HG03457 (cell line): ENCODE measurements at regions not wholly inside any gene's neighbourhood (a gene's known extent, or its start where the extent isn't known, plus 50 kb on each side); places are given as distances from the start of the nearest gene placed in this dataset.

Experiments
- ATAC-seq: cut with Tn5 transposase; IDR thresholded peaks from one replicate; pipeline ENCODE4 v1.9.1; 2021; ENCODE audit warnings: moderate number of reproducible peaks; ENCODE audit not compliant: unreplicated experiment

DNA sequence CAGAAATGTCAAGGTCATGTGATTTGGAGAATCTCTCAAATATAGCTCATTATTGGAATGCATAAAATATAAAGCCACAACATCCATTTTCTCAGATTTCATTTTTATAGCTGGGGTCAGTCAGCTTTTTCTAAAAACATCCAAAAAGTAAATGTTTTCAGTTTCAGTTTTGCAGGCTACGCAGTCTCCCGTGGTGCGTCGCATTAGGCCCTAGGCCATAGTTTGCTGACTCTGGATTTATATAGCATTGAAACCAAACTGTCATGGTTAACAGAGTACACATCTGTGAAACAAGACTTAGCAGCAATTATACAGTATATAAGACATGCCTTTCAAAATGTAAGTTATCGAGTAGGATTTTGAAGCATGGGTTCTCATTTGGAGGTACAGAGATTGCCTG is 140.0 kb downstream of the IRS2 start:
- no peak for ATAC-seq

DNA sequence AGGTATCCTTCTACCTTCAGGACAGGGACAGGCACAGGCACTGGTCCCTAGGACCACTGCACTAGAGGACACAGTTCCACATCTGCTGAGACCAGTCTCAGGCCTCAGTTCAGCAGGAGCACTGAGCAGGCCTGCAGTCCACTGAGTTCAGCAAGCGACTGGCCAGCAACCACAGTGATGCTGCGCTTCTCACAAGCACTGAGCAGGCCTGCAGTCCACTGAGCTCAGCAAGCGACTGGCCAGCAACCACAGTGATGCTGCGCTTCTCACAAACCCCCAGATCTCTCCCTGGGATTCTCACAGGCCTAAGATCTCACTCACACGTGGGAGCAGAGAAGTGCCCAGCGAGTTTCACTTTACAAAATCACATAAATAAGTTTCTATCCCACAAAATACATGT is 140.6 kb downstream of the IRS2 start:
- no peak for ATAC-seq

DNA sequence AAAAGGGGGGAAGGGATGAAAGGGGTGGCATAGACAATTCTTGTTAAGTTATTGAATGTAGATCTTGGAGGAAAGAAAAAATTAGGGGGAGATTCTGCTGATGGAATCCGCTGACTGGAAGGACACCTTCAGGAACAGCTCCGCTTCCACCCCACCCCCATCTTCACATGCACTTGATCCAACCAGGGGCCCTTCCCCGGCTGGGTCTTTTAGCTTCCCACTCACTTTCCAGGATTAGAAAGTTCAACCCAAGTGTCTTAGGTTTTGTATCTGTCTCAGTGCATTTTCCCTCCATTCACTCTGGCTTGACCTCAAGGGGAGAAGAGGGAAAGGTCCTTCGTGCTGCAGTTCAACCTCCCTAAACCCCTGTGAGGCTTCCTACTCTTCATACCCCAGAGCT is 141.4 kb downstream of the IRS2 start:
- no peak for ATAC-seq

DNA sequence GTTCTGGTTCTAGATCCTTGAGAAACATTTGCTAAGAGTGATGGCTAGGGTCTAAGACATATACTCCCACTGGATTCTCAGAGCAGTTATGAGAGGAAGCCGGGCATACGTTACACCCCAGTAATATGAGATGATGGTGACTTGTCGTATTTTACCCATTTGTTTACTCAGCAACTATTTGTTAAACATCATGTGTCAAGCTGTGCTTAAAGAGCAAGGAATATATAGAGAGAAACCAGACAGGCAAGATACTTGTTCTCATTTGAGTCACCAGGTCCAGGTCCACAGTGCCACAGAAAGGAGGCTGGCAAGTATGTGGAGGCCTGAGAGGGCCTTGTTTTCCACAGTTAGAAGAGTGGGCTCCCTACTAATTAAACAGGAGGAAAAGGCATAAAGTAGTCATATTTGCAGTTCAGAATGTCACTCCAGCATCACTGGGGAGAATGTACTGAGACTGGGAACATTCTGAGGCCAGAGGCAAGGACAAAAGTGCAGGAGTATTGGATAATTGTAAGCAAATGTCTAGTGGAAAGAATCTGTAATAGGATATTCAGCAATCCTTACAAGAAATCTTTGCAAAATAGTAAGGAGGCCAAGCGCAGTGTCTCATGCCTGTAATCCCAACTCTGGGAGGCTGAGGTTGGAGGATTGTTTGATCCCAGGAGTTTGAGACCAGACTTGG is 142.2 kb downstream of the IRS2 start:
- ATAC-seq, result no peak

DNA sequence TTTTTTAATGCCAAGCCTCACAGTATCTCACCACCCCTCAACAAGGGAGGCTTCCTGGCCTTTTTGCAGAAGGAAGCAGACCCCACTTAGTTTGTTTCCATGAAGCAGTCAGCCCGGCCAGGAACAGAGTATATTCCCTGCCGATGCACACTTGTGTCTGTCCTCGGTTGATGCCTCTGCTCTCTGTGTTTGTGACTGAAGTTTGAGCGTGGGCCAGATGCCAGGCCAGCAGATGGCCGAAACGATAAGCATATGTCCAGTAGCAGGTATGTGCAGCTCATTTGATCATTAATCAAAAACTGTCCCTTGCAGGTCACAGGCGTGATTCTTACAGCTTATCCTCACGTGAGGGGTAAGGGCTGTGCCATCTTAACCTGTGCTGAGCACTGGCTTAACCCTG is 144.0 kb downstream of the IRS2 start:
- ATAC-seq, result no peak

DNA sequence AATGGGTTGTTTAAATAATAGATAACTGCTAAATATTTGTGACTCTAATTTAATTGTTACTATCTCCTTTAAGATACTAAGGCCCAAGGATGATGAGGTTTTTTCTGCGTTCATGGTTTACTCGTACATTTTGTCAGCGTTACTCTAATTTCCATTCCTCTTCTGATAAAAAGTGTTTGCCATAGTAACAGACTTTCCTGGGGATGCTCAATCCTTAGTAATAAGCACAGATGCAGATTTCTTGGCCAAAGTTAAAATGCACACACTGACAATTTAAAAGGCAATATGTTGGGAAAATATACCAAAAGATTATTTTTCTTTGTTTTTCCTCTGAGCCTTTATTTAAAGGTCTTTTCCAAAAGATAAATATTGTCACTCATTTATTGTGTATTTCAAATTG is 149.6 kb downstream of the IRS2 start:
- ATAC-seq, result no peak

DNA sequence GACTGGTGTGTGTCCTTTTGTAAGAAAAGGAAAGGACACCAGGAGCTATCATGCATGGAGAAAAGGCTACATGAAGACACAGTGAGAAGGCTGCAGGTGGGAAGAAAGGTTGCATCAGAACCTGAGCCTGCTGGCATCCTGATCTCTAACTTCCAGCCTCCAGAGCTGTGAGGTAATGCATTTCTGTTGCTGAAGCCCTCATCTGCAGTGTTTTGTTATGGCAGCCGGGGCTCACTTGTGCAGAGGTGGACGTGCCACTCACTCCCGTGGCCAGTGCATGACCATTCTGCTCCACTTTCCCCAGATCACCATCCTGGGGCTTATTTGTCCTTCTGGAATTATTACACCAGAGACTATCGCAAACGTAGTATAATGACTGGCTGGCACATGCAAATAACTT is 155.3 kb downstream of the IRS2 start:
- no peak for ATAC-seq

DNA sequence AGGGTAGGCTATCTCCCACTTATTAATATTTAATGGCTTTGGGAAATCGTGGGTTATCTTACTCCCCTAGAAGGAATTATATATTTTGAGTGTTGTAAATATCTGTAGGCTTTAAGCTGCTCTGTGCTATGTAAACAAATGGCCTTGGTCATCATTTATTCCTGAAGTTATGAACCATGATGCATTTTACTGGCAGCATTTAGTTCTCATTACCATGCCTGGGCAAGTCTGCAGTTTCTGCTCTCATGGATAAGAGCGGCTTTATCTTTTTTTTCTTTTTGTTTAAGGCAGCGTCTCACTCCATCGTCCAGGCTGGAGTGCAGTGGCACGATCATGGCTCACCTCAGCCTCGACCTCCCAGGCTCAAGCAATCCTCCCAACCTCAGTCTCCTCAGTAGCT is 156.1 kb downstream of the IRS2 start:
- ATAC-seq, result no peak

DNA sequence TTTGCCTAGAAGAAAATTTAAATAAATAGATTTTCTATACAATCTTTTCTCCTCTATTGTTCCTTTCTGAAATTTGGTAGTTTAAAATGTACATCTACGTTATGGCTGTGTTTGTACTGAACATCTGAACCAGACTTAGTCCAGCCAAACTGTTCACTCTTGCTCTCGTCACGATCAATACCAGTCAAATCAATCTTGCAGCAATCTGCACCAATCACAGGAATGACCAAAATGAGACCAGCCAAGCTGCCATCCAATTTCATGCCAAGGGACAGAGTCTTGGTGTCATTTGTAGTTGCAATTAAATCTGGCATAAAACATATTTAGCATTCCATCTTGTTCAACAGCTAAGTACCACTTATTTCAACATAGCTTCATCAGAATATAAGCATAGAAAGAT is 156.6 kb downstream of the IRS2 start:
- no peak for ATAC-seq

DNA sequence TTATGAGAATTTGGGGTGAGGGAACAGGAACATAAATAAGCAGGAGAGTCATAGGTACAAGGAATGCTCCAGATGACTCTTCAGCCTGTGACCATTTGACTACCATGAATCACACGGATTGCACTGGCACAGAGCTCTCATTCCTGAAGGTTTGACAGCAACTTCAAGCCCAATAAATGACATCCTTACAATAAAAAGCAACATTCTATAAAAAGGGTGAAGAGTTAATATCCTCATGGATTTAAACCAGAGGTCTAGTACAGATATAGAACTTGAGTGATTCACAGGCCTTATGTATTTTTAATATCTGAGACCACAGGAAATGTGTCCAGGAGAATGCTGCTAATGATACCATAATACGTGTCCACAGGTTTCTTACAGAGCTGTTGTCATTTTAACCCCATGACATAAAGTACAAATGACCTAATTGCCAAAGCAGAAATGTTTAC is 158.1 kb downstream of the IRS2 start:
- ATAC-seq, result no peak

DNA sequence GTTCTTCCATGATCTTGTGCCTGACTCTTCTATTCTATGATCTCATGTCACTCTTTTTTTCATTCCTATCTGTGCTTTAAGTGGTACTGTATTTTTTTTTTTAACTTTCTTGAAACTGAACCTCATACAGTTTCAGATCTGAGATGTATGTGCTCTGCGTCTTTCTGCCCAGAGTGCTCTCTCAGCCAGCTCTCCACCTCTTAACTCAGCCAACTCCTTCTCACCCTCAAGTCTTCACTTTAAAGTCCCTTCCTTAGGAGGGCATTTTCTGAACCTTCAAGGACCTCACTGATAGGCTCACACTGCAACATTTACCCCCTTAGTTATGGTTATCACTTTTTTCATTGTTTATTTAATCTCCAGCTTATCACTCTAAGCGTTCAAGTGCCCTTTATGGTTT is 158.7 kb downstream of the IRS2 start:
- ATAC-seq, result no peak

DNA sequence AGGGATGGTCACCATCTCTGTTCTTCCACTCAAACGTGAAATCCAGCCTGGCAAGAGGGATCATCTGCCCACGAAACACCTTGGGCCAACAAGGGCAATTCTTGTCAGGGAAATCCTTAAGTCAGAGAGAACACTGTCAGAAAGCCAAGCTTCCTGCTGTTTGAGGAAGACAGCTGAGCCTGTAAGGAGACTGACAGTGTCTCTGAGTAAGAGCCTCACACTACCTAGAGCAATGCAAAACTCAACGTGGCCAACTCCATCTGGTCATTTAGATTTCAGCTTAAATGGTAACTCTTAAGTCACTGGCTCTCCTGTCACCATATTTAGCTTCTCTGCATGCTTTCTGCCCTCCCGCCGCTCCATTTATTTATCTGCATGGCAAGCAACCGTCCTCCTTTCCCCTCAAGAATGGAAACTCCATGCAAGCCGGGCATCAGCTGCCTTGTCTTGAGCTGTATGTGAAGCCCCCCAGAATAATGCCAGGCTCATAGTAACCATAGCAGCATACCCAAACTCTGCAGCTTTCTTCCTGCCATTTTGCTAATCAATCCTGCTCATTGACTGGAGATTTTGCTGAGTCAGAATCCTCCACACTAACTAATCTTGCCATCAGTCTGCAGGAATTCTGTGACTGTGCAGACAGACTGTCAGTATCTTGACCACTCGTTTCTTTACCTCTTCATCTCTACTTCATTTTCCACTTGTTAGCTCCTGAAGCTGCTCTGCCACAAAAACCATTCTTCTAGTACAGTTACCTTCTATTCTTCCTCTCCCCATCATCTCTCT is 159.8 kb downstream of the IRS2 start:
- no peak for ATAC-seq

DNA sequence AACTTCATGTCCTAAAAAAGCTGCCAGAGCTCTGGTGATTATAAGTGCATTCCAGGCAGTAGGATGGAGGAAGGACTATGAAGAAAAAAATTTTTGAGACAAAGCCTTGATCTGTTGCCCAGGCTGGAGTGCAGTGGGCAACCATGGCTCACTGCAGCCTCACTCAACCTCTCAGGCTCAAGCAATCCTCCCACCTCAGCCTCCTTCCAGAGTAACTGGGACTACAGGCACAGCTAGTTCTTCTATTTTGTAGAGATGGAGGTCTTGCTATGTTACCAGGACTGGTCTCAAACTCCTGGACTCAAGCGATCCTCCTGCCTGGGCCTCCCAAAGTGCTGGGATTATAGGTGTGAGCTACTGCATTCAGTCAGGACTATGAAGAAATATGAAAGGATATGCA is 161.2 kb downstream of the IRS2 start:
- no peak for ATAC-seq

DNA sequence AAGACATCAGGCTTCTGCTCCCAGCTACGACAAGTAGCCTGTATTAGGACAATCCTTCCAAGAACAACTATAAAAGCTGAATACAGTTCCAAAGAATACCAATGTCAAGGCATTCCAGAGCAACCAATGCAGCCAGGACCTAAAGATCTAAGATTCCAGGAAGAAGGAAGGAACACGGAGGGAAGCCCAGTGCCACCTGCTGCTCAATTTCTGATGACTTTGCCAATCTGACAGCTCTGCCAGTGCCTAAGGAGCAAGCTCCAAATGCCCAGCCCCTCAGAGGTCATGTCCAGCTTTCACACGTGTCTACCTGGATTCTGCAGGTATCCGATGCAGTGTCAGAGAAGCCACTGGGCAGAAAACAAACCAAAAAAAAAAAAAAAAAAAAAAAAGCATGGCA is 164.4 kb downstream of the IRS2 start:
- no peak for ATAC-seq

DNA sequence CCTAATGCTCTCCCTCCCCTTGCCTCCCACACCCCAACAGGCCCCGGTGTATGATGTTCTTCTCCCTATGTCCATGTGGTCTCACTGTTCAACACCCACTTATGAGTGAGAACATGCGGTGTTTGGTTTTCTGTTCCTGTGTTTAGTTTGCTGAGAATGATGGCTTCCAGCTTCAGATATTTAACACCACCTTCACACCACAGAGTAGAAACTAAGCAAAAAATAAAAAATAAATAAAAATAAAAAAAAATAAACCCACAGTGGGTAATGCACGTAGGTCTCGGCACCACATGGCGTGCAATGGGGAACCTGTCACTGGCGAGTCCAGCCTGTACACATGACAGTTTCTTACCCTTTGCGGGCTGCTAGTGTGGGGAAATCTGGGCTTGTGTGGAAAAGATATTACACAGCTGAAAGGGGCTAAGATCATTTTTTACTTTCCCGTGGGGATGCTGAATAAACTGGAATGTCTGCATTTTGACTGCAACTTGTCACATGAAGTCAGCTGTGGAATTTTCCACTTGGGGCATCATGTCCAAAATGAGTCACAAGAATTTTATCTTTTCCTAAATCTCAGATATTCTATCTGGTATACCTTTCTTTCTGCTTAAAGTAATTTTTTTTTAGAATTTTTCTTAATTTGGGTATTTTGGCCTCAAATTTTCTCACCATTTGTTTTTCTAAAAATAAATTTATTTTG is 170.5 kb downstream of the IRS2 start:
- no peak for ATAC-seq

DNA sequence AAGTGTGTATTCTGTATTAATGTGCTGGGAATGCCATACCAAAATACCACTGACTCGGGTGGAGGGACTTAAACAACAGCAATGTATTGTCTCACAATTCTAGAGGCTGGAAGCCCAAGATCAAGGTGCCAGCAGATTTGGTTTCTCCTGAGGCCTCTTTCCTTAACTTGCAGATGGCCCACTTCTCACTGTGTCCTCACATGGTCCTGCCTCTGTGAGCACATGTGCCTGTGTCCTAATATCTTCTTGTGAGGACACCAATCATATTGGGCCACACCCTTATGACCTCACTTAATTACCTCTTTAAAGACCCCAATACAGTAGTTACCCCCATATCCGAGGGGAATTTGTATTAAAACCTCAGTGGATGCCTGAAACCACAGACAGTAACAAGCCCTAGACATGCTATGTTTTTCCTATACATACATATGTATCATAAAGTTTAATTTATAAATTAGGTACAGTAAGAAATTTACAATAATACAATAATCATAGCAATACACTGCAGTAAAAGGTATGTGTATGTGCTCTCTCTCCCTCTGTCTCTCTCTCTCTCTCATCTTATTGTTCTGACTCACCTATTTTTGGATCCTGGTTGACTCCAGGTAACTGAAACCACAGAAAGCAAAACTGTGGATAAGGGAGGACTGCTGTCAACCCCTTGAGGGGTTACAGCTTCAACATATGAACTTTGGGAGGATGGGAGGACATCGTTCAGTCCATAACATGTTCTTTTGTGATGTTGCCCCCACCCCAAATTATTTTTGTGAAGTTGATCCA is 174.3 kb downstream of the IRS2 start:
- no peak for ATAC-seq

DNA sequence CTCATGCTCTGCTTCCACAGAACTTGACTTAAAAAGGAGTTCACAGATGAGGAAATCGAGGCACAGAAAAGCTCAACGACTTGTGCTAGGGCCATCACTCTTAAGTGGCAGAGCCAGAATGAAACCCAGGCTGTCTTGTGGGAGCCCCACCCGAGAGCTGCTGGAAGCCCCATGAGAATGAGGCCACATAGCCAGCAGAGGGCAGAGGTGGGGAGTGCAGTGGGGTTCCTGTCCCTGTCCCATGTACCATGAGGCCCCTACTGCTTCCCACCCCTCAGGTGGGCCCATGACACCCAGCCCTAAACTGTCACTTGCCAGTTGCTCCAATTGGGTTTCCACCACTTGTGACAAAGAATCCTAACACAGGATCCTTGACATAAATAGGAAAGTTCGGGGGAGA is 175.9 kb downstream of the IRS2 start:
- ATAC-seq, result no peak

DNA sequence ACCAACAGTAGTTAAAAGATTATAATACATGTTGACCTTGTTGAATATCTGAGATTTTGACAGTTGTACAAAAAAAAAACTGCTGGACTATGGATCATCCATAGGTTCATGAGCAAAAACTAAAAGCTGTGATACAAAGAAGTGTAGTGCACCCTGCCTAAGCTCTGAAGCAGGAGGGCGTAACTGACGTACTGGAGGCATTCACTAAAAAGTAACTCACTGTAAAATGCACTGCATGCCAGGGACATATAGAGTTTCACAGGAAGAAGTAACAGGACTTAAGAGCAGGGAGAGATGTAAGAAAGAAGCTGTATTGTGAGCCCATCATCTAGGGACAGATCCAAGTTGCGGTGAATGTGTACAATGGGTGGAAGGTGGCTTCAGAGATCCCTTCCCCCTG is 177.9 kb downstream of the IRS2 start:
- ATAC-seq, result no peak

DNA sequence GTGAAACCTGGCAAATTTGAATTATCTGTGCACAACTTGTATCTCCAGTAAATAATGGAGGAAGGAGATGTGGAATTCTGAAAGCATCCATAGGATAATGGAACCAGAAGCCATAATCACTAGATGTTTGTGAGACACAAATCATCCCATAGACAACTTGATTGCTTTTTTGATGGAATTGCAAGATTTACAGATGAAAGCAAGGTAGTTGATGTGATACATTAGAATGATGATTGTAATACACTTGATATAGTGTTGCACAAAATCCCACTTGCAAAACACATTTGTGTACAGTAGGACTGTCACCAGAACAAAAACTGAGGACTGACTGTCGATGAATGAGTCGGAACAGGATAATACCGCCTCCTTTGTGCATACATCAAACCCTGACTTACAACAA is 178.3 kb downstream of the IRS2 start:
- no peak for ATAC-seq

DNA sequence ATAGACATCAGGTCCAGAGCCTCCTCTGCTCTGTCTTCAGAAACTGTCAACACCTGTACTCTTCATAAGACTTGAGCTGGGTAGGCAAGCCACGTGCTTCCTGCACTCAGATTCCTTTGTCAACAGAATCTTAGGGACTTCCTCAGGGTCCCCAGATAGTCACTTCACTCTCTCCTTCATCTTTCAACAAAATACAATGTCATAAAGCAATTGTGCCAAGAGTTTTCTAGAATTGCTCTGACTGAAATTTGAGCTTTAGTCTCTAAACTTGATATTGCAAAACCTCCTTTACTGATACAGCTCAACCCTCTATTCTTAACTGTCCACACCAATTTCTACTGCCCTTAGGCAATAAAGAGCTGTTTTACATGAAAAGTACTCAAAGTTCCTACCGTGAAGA is 179.9 kb downstream of the IRS2 start:
- ATAC-seq, result no peak

DNA sequence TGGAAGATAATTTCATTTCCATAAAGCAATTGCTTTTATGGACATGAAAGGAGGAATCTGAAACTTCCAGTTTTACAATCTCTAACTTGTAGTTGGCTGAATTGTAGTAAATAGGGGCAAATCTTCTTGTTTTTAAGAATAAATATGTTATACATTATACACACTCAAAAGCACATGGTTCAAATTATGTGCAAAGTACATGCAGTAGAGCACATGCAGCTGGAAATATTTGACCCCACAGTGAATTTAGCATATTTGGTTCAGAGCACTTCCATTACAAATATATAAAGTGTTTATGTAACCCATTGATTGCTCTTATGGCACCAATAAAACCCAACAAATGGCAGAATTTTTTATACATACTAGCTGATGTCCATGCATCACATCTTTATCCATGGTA is 180.5 kb downstream of the IRS2 start:
- ATAC-seq, result no peak
